T-helper 1 cell treated with Interleukin-12 subunit alpha and Interleukin-12 subunit beta and Interleukin-4 antibody, amounts not matched to agents 30 ng/mL and 1 ng/mL, for 36 hours (primary cell): ENCODE measurements at regions not wholly inside any gene's neighbourhood (a gene's known extent, or its start where the extent isn't known, plus 50 kb on each side); places are given as distances from the start of the nearest gene placed in this dataset.

Experiments used
- intact Hi-C: fragments of 100-400 bp; cut with micrococcal nuclease; formaldehyde crosslinking; loops from one replicate; pipeline ENCODE4 v1.15.1; 2024

DNA sequence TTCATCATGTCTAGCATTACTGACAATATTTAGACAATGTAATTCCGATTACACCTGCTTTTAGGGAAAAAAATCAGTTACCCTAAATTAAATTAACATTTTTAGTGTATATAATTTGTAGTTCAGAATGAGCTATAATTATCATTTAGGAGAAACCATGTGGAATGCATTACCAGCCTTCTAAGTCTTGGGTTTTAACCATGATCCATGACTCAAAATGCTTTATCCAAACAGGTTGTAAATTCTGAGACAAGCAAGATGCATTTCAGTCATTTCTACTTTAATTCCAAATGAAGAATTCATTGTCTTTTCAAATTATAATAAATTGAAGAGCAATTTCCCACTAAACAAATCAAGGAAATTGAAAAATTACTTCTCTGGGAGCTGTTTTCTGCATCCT lies 243.7 kb upstream of the LRIG1 start:
- intact Hi-C loops = no loop called here

DNA sequence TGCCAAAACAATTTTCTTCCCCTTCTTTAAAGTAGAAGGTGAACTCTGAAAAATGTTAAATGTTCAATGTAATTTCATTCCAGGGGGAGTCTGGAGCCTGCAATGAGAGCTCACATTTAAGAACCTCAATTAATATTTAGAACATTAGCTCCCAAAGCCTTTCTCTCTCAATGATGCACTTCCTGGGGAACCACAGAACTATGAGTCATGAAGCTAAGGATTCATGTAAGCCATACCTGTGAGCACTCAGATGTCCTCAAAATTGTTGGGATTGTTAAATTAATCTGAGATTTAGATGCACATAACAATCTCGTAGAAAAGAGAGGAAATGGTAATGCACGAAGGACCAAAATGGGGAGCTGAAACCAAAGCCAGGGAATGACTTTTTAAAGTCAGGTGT lies 244.2 kb upstream of the LRIG1 start:
- intact Hi-C loops = no loop called here

DNA sequence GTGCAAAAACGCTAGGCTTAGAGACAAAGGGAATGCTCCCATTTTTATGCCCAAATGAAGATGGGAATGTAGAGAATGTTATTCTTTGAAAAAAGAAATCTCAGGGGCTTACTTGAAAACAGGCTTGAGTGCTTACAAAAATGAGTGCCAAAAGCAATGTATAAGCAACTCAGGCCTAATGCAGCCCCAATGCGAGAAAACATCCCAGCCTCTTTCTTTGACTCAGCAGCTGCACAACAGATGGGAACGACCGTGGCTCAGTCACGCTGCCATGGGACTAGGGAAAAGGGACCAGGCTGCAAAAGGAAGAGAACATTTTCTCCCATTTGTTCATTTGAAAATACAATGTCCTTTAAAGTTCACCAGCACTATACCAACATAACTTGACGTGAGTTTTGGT lies 246.4 kb upstream of the LRIG1 start:
- intact Hi-C loops = no loop called here

DNA sequence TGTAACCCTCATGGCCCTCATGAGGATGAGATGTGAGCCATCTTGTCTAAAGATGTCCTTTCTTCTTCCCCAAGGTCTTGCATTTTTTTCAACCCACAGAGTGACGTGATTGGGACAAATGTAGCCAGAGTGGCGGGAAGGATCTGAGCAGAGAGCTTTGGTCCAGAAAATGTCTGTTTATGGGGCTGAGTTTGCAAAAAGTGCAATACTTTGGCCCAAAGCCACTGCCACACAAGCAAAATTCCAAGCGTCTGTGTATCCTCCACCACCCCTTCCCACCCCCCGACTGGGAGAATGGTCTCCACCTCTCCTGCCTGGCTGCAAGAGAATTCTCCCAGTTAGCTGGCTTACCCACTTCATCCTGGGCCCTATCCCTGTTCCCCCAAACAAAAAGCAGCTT lies 246.9 kb upstream of the LRIG1 start:
- intact Hi-C loops = no loop called here

DNA sequence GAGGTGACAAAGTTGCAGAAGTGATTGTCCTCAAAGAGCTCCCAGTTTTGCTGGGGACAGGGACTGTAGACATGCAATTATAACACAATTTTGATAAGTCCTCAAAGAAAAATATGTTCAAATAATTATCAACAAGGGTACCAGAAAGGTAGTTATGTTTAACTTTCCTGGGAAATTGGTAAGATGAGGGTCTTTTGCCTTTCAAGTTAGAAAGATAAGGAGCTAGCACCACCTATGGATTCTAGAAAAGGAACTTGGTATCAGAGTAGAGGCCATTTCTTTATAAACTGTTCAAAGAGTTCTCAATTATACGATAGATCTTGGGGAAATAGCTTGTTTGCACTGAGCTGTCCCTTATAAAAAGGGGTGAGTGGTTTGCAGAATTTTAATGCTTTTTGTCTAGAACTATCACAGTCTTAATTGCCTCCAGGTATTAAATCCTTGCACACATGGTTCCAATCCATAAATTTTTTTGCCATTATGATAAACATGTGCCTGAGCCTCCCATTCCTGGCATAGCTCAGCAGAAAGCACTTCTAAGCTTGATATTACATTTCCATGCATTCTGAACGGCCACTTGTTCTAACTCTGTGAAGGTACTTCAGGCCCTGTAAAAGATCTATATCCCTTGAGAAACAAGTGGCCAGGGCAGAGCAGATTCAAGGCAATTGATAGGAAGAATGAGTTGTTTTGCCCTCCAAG lies 247.5 kb upstream of the LRIG1 start:
- intact Hi-C loops = no loop called here

DNA sequence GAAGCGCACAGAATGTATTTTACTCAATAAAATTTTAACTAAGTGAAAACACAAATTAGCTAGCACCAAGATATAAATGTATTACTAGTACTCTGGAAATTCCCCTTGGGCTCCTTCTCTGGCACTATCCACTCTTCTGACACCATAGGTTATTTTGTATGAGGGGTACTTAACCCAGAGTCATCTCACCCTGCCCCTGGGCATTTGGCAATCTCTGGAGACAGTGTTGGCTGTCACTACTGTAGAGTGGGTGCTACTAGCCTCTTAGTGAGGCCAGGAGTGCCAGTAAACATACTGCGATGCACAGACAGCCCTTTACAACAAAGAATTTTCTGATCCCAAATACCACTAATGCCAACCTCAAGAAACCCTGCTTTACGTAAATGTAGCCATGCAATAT lies 246.3 kb upstream of the KBTBD8 start:
- intact Hi-C loops = no loop called here

DNA sequence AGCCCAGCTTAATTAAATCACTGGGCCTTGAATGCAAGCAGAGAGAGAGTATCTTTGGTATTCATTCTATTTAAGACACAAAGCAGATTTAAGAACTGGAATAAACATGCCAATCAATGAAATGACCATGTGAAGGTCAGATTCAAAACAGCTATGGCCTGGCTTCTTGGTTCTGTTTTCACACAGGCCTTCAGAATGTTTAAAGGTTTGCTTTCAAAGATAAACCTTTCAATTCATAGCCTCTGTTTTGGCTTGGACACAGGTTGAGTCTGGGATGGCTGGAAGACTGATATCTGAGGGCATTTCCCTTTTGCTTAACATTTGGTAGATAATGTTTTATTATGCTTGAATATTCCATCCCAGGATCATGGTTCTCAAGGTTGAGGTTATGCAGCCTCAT lies 244.4 kb upstream of the KBTBD8 start:
- intact Hi-C loops = no loop called here

DNA sequence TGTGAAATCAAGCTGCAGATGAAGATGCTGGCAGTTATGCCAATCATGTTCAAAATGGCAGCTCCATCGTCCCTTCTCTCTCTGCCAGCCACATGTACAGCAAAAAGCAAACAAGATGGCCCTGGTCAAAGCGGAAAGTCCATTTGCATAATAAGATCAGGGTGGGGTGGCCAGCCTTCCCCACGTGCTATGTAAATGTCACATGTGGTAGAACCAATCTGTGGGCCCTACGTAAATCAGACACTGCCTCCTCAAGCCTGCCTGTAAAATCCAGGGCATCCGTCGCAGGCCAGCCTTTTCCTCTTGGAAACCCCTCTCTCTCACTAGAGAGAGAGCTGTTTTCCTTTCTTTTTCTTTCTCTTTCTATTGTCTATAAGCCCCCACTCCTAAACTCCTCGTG lies 243.5 kb upstream of the KBTBD8 start:
- intact Hi-C loops = no loop called here

DNA sequence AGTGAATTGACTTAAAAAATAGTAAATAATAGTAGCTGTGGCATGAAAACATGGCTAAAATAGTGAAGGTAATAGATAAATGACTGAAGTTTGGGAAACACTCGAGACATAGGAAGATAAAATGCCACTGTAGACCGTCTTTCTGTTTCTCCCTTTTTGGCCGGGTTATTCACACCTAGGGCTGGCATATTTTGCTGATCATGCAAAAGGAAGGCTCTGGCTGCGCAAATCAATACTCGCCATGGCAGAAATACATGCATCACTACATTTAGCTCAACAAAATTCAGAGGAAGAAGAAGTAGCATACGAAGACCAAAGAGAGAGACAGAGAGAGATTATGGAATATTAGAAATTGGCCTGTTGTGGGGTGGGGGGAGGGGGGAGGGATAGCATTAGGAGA lies 242.2 kb upstream of the KBTBD8 start:
- intact Hi-C loops = no loop called here

DNA sequence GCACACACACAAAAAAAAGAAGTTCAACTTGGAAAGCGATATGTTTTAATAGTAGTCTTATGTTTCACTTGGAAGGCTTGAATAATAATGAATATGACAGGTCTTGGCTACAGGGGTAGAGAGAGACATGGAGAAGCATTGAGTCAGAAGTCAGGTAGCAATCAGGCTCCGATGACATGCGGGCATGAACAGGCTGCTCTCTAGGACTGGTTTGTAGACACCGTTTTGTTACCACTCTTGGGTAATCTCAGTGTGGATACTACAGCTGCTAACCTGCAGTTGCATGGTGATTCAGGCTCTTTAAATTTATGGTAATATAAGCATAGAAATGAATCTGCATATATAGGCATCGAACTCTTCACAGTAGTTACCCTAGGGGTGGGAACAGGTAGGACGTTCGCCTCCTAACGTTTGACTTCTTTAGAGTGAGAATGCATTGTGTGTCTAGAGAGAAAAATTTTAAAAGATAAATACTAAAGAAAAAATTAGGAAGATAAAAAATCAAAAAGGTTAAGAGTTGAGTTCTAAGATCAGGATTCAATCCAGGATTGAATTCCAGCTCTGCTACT lies 241.6 kb upstream of the KBTBD8 start:
- intact Hi-C loops = no loop called here

DNA sequence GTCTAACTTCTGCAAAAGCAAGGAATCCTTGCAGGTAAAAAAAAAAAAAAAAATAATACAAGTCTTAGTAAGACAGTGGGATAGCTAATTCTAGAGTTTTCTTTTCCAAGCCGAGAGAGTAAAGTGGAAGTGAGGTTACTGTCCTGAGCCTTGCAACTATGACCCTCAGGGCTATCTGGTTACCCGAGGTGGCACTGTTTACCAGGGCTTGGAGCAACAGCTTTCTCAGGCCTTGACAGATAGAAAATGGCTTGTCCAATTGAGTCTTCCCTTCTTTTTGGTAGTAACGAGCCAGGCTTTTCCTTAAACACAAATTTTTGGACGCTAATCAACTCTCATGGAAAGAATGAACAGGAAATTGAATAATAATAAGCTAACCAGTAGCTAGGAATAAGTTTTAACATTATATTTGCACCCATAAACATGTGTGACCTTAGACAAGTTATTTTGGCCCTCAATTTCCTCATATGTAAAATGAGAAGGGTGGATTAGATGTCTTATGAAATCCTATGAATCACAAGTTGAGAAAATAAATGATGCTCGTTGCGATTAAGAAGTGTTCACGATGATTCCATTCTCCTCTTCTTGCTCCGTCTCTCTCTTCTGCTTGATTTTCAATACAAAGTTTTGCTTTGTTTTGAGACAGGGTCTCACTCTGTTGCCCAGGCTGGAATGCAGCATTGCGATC lies 236.9 kb upstream of the KBTBD8 start:
- intact Hi-C loops = no loop called here

DNA sequence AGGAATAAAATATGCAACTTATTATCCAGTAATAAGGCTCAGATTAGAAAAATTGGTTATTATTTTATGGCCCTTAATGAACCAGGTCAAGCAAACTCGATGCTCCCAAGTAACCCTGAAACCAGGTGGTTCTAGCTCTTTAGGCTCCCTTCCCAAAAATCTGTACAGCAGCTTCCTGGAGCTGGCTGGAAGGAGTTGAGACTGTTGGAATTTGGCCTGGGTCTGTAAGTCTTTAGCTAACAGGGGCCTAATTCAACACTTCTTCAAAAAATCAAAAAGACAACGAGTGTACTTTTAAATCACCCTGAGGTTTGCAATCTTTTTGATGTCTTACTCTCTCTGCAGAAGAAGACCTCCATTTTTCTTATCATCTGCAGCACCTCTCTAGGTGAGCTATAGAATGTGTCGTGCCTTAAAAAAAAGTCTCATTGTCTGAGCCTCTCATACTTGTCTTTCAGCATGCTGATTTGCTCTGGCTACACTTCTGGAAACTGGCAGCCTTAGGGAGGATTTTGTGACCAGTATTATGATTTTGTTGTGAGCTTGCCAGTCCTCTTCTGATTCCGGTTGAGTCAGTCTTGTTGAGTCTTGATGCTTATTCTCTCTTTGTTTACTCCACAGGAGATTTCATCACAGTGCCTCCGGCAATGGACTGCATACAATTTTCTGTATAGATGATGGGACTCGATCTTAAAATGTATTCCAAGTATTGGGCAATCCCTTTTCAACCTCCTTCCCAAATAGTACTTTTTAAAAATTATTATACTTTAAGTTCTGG lies 235.0 kb upstream of the KBTBD8 start:
- intact Hi-C loops = no loop called here

DNA sequence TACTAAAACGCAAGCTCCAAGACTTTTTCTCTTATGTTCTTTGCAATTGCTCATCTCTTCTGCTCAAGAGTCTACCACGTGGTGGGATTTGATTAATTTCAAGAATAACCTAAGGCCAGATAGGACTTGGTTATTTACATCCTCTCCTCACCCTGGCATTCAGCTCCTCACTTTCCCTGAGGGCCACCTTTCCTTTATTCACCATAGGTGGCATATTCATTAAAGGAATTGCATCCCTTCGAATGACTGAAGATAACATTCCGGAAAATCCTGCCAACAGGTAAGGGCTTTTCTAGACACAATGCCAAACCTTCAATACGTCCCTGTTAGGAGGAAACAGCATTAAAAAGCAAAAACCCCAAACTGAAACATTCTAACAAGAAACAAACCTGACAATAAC lies 220.0 kb upstream of the KBTBD8 start:
- intact Hi-C loops = no loop called here

DNA sequence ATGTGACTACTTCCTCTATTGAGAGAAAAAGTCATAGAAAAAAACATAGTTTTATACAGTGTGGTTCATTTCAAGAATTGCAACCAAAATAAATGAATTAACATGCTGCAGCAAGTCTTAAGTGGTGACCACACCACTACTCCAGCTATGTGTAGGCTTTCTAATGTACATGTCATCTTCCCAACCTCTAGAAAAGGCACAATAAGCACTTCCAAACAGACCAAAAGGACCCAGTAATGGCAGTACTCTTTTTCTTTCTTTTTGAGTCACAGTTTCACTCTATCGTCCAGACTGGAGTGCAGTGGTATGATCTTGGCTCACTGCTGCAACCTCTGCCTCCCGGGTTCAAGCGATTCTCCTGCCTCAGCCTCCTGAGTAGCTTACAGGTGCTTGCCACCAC lies 219.3 kb upstream of the KBTBD8 start:
- intact Hi-C loops = no loop called here

DNA sequence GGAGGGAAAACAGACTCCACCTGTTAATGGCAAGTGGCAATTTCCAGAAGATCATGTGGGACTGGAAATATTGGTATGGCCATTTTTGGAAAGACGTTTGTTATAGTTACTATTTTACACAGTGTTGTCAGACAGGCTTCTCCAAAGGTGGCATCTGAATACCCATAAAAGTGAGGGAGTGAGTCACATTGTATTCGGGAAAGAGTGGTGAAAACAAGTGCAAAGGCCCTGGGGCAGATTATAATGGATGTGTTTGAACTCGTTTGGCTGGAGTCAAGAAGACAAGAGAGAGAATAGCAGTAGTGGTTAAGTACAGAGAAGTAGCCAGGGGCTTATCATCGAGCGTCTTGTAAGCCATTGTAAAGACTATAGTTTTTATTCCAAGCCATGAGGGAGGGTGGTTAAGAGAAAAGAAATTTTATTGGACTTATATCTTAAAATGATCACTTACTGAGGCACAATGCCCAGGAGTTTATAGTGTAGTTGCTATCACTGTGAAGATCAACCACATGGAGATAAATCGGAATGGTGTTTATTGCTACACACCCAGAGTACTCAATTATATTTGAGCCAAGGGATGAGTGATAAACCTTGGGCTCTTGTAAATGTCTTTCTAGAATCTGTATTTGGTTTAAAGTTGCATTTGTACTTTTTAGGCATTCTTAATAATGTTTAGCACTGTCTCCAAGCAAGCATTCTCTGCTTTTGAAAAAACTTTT lies 212.8 kb upstream of the KBTBD8 start:
- intact Hi-C loops = loop anchor here (10.0 kb wide), 1 partner anchor 61 kb away; no protein-coding TSS in a partner anchor

DNA sequence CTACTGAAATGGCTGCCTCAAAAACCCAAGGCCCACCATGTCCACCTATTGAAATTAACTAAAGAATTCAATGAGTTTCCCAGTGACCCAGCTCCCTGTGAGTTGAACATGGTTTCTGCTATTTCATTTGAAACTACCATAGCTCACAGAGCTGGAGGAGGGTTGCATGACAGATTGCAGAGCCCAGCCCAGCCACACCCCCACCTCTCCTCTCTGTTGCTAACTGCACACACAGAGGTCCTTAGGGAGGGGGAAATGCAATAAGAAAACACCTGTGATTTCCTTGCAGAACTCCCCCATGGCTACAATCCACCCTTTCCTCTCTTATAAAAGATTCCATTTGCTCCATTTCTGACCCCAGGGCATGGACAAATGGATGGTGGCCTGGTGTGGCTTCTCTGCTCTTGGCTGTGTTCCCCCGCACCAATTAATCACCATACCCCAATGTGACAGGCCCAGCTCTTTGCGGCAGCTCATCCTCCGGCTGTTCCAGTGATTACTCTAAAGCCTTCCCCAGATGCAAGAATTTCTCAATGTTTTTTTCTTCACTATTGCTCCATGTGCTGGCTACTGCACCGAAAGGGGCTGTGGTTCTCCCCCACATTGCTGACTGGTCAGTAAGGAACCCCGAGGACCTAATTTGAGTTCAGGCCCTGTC lies 208.4 kb upstream of the KBTBD8 start:
- intact Hi-C loops = loop anchor here (10.0 kb wide), 1 partner anchor 65 kb away; no protein-coding TSS in a partner anchor

DNA sequence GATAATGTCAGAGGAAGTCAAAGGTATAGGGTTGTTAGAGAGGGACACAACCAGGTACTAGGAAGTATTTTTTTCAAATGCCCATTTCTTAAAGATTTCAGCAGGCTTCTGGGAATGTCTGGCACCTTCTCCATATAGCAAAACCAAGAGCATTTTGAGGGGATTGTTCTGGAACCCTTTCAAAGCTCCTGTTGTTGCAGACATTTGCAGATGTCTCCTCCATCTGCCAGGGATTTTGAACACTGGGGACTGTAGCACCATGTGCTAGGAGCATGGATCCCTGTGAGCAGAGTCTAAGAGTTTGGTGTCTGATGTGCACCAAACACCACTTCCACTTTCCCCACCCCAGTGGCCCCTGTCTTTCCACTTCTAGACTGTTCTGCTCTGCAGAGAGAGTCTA lies 206.0 kb upstream of the KBTBD8 start:
- intact Hi-C loops = no loop called here

DNA sequence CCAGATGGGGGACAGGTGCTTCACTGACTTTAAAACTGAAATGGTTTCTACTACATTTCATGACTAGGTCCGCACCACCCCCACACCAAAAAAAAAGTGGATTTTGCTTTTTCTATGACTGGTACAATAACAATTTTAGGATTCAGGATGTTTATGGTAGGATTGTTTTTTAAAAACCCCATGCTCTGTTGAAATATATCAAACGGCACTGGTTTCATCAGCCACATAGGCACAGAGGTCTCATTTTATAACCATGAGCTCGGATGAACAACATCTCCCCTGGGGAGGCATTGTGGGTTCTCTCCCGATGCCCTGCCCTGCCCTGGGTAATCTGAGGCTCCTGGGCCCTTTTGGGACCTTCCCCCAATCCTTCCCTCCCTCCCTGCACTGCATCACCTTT lies 202.7 kb upstream of the KBTBD8 start:
- intact Hi-C loops = no loop called here

DNA sequence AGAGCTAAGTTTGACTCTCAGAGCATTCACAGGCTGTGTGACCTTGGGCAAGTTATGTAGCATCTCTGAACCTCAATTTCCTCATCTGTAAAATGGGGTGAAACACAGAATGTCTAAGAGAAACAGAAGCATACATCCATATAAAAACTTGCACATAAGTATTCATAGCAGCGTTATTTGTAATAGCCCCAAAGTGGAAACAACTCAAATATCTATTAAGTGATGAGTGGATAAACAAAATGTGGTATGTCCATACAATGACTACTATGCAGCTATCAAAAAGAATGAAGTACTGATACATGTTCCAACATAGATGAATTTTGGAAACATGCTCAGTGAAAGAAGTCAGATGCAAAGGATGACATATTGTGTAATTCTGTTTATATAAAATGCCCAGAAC lies 201.8 kb upstream of the KBTBD8 start:
- intact Hi-C loops = no loop called here

DNA sequence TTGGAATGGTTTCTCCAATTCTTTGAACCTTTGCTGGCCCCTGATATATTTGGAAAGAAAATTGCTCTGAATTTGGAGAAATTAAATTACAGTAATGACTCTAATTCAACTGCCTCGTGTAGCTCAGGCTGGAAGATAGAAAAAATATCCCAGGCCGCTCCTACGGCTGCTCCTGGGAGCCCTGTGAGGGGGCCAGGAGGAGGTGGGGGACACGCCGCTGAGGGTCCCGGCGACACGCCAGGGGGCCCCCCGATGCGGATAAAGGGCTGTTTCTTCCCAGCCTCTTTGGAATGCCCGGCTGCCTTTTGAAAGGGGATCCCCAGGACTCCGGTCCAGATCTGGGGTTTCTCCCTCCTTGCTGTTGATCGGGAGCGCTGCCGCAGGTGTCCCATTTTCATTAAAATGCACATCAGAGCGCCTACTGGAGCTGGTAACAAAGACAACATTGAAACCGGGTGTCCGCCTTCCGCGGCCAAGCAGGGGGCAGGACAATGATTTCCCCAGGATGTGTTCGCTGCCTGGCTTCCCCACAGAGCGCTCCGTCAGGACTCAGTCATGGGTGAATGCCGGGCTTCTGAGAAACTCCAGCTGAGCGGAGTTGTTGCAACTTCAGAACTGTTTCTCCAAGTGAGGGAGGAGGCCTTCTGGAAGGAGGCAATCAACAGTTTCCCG lies 200.1 kb upstream of the KBTBD8 start:
- intact Hi-C loops = no loop called here
